NOMO-1 (cell line): ENCODE measurements at regions not wholly inside any gene's neighbourhood (a gene's known extent, or its start where the extent isn't known, plus 50 kb on each side); places are given as distances from the start of the nearest gene placed in this dataset.
"Not testable (repeated sequence)": the region's sequence is repeated elsewhere in the genome, so short reads cannot be mapped to it uniquely, and the experiment has no call there.

Experiments
- DNase-seq, 2 experiments: peaks; one replicate each; lab custom pipeline; 2025; ENCODE audit not compliant: unreplicated experiment in 2 of 2; lab: John Stamatoyannopoulos, UW

GRCh38 chr19:31444931-31445330 lies 95.7 kb upstream of the TSHZ3 start:
- DNase-seq: no peak

GRCh38 chr19:31445406-31445805 lies 96.2 kb upstream of the TSHZ3 start:
- DNase-seq: no peak

- no peak for DNase-seq
Observed at GRCh38 chr19:31448221-31448657, 99.0 kb upstream of the TSHZ3 start.

GRCh38 chr19:31449379-31449778 lies 100.1 kb upstream of the TSHZ3 start:
- DNase-seq: no peak

GRCh38 chr19:31450696-31451095 lies 101.5 kb upstream of the TSHZ3 start:
- no peak for DNase-seq

GRCh38 chr19:31451686-31452330 lies 102.6 kb upstream of the TSHZ3 start:
- DNase-seq: no peak

- DNase-seq: no peak
Observed at GRCh38 chr19:31459430-31459829, 110.2 kb upstream of the TSHZ3 start.

- no peak for DNase-seq
Observed at GRCh38 chr19:31461814-31462539, 112.7 kb upstream of the TSHZ3 start.

- no peak for DNase-seq
Observed at GRCh38 chr19:31470229-31470939, 121.1 kb upstream of the TSHZ3 start.

GRCh38 chr19:31470952-31471351 lies 121.7 kb upstream of the TSHZ3 start:
- no peak for DNase-seq

- DNase-seq: no peak
Observed at GRCh38 chr19:31478241-31478640, 129.0 kb upstream of the TSHZ3 start.

GRCh38 chr19:31483226-31483857 lies 134.1 kb upstream of the TSHZ3 start:
- no peak for DNase-seq

- DNase-seq: not testable (repeated sequence)
Observed at GRCh38 chr19:31484858-31485410, 135.7 kb upstream of the TSHZ3 start.

GRCh38 chr19:31485472-31485871 lies 136.2 kb upstream of the TSHZ3 start:
- no peak for DNase-seq

- no peak for DNase-seq
Observed at GRCh38 chr19:31491242-31491641, 142.0 kb upstream of the TSHZ3 start.

- DNase-seq: no peak
Observed at GRCh38 chr19:31492050-31492449, 142.8 kb upstream of the TSHZ3 start.

GRCh38 chr19:31496076-31496475 lies 146.8 kb upstream of the TSHZ3 start:
- DNase-seq: no peak

GRCh38 chr19:31497709-31498108 lies 148.5 kb upstream of the TSHZ3 start:
- no peak for DNase-seq

- DNase-seq: no peak
Observed at GRCh38 chr19:31498781-31499180, 149.5 kb upstream of the TSHZ3 start.

- no peak for DNase-seq
Observed at GRCh38 chr19:31499281-31500196, 150.3 kb upstream of the TSHZ3 start.
